GM18507 (cell line): ENCODE measurements at regions not wholly inside any gene's neighbourhood (a gene's known extent, or its start where the extent isn't known, plus 50 kb on each side); places are given as distances from the start of the nearest gene placed in this dataset.

ENCODE experiments used
- DNase-seq: peaks from one replicate; pipeline ENCODE4 v3.0.0; 2011; ENCODE audit warnings: low read depth; ENCODE audit not compliant: insufficient read length; ENCODE audit errors: extremely low spot score
- FAIRE-seq: peaks from 2 replicates; lab custom pipeline; 2011; peaks lifted over from hg19 to GRCh38; lab: Jason Lieb, UNC

GRCh38 chr20:60430516-60431001 lies 472.3 kb downstream of the CDH26 start:
- FAIRE-seq = no peak
- no peak for DNase-seq

GRCh38 chr20:60431349-60431748 lies 473.1 kb downstream of the CDH26 start:
- no peak for FAIRE-seq
- no peak for DNase-seq

- DNase-seq = no peak
- no peak for FAIRE-seq
Measured at GRCh38 chr20:60437418-60437817, 479.2 kb downstream of the CDH26 start.

- DNase-seq = no peak
Measured at GRCh38 chr20:60446267-60447111, 488.3 kb downstream of the CDH26 start.

GRCh38 chr20:60447703-60448102 lies 489.5 kb downstream of the CDH26 start:
- FAIRE-seq (no peak), DNase-seq (no peak)

More at GRCh38 chr20:60446267-60447111, 488.3 kb downstream of the CDH26 start:
- no peak for FAIRE-seq

GRCh38 chr20:60453388-60454246 lies 495.4 kb downstream of the CDH26 start:
- DNase-seq (no peak), FAIRE-seq (no peak)

GRCh38 chr20:60454491-60454890 lies 496.3 kb downstream of the CDH26 start:
- FAIRE-seq = no peak
- DNase-seq = no peak

- DNase-seq (no peak), FAIRE-seq (no peak)
Measured at GRCh38 chr20:60455272-60455671, 497.0 kb downstream of the CDH26 start.

- DNase-seq (no peak), FAIRE-seq (no peak)
Measured at GRCh38 chr20:60459212-60459611, 501.0 kb downstream of the CDH26 start.

GRCh38 chr20:60461993-60462392 lies 503.8 kb downstream of the CDH26 start:
- FAIRE-seq (no peak), DNase-seq (no peak)

- FAIRE-seq (no peak), DNase-seq (no peak)
Measured at GRCh38 chr20:60463798-60464197, 505.6 kb downstream of the CDH26 start.

GRCh38 chr20:60465439-60465838 lies 507.2 kb downstream of the CDH26 start:
- no peak for FAIRE-seq
- no peak for DNase-seq

- DNase-seq = no peak
- FAIRE-seq = no peak
Measured at GRCh38 chr20:60465993-60466686, 507.9 kb downstream of the CDH26 start.

- no peak for DNase-seq
- FAIRE-seq = no peak
Measured at GRCh38 chr20:60466687-60467022, 508.4 kb downstream of the CDH26 start.

GRCh38 chr20:60467078-60467477 lies 508.9 kb downstream of the CDH26 start:
- FAIRE-seq (no peak), DNase-seq (no peak)

- FAIRE-seq = no peak
Measured at GRCh38 chr20:60467771-60468170, 509.5 kb downstream of the CDH26 start.

GRCh38 chr20:60469829-60470228 lies 511.6 kb downstream of the CDH26 start:
- DNase-seq (no peak), FAIRE-seq (no peak)

More at GRCh38 chr20:60467771-60468170, 509.5 kb downstream of the CDH26 start:
- DNase-seq = no peak

- FAIRE-seq (no peak), DNase-seq (no peak)
Measured at GRCh38 chr20:60470366-60470765, 512.1 kb downstream of the CDH26 start.

GRCh38 chr20:60473211-60473610 lies 515.0 kb downstream of the CDH26 start:
- FAIRE-seq = no peak
- DNase-seq = no peak

- no peak for DNase-seq
Measured at GRCh38 chr20:60474385-60474910, 516.2 kb downstream of the CDH26 start.

More at GRCh38 chr20:60474385-60474910, 516.2 kb downstream of the CDH26 start:
- FAIRE-seq = no peak
